ENCODE measurements at regions not wholly inside any gene's neighbourhood (a gene's known extent, or its start where the extent isn't known, plus 50 kb on each side); places are given as distances from the start of the nearest gene placed in this dataset.

- intact Hi-C loops (cut with DNase I; ENCODE audit: low total_unique reads), result no loop called here
- Histone ChIP-seq H3K27me3 (replicated peaks in 1 of 7) (peaks cover 0 to 7% (median 0%) of the 10 kb centered on the region in 7 donors), H3K27ac (no peak overlapping the region), H3K9me3 (no peaks in the 10 kb centered on the region), H3K4me1 (no peaks in the 10 kb centered on the region), H3K36me3 (no peaks in the 10 kb centered on the region), H3K4me3 (no peak overlapping the region)
- TF ChIP-seq POLR2AphosphoS5 (IDR thresholded peaks at IDR 0.05), result no peak
- DNase-seq, result no peak
Measured at GRCh38 chr9:19969721-19970120, 180.9 kb upstream of the SLC24A2 start.

GRCh38 chr9:19967888-19968459 lies 179.1 kb upstream of the SLC24A2 start:
- TF ChIP-seq POLR2A (IDR thresholded peaks at IDR 0.05), result no peak
- TF ChIP-seq POLR2AphosphoS5 (IDR thresholded peaks at IDR 0.05), result no peak
- DNase-seq, result no peak
- Histone ChIP-seq H3K27ac (peak overlapping the region in 1 of 8 donors; percentile 7), H3K27me3 (replicated peaks in 1 of 7) (peaks cover 0 to 11% (median 0%) of the 10 kb centered on the region in 7 donors), H3K9me3 (no peaks in the 10 kb centered on the region), H3K4me1 (no peaks in the 10 kb centered on the region), H3K4me3 (no peak overlapping the region), H3K36me3 (no peaks in the 10 kb centered on the region)
- intact Hi-C loops (cut with DNase I; ENCODE audit: low total_unique reads), result no loop called here

- DNase-seq, result no peak
- H3K27me3 ChIP-seq (replicated peaks in 1 of 7), result peaks cover 0 to 11% (median 0%) of the 10 kb centered on the region in 7 donors
- no peak for TF ChIP-seq POLR2A (IDR thresholded peaks at IDR 0.05)
- TF ChIP-seq CTCF (IDR thresholded peaks at IDR 0.05 in 8 of 11, conservative IDR thresholded peaks at IDR 0.05 in 3 of 11), result no peak
- TF ChIP-seq POLR2AphosphoS5 (IDR thresholded peaks at IDR 0.05), result no peak
- no peaks in the 10 kb centered on the region for H3K4me1 ChIP-seq
- WGBS, 5 donors, result 84 to 95% (median 86%) methylated on average over 1 of the region's 1 CpG
- H3K9me3 ChIP-seq, result no peaks in the 10 kb centered on the region
- no peak overlapping the region for H3K27ac ChIP-seq
- intact Hi-C loops (cut with DNase I; ENCODE audit: low total_unique reads), result no loop called here
- H3K4me3 ChIP-seq, result no peak overlapping the region
- H3K36me3 ChIP-seq, result no peaks in the 10 kb centered on the region
Measured at GRCh38 chr9:19967216-19967887, 178.5 kb upstream of the SLC24A2 start.

- H3K27ac ChIP-seq, result no peak overlapping the region
- intact Hi-C loops (cut with DNase I; ENCODE audit: low total_unique reads), result no loop called here
- no peak for TF ChIP-seq POLR2A (IDR thresholded peaks at IDR 0.05)
- no peak for TF ChIP-seq CTCF (IDR thresholded peaks at IDR 0.05 in 8 of 11, conservative IDR thresholded peaks at IDR 0.05 in 3 of 11)
- no peak for TF ChIP-seq POLR2AphosphoS5 (IDR thresholded peaks at IDR 0.05)
- no peaks in the 10 kb centered on the region for H3K4me1 ChIP-seq
- H3K27me3 ChIP-seq (replicated peaks in 1 of 7), result peaks cover 0 to 11% (median 0%) of the 10 kb centered on the region in 7 donors
- no peaks in the 10 kb centered on the region for H3K36me3 ChIP-seq
- no peak for DNase-seq
- 78 to 97% (median 84%) methylated on average over 4 of the region's 4 CpGs for WGBS, 5 donors
- H3K9me3 ChIP-seq, result no peaks in the 10 kb centered on the region
- H3K4me3 ChIP-seq, result no peak overlapping the region
Measured at GRCh38 chr9:19965336-19965735, 176.5 kb upstream of the SLC24A2 start.

- 67 to 91% (median 84%) methylated on average over 1 of the region's 1 CpG for WGBS, 5 donors
- intact Hi-C loops (cut with DNase I; ENCODE audit: low total_unique reads), result no loop called here
- no peak for DNase-seq
- Histone ChIP-seq H3K27me3 (replicated peaks in 1 of 7) (no peaks in the 10 kb centered on the region), H3K4me1 (no peaks in the 10 kb centered on the region), H3K4me3 (no peak overlapping the region), H3K27ac (no peak overlapping the region), H3K9me3 (peaks cover 0 to 7% (median 0%) of the 10 kb centered on the region in 8 donors), H3K36me3 (no peaks in the 10 kb centered on the region)
- TF ChIP-seq CTCF (IDR thresholded peaks at IDR 0.05 in 8 of 11, conservative IDR thresholded peaks at IDR 0.05 in 3 of 11), result no peak
Measured at GRCh38 chr9:19947996-19948395, 159.2 kb upstream of the SLC24A2 start.

Data from spleen (tissue), 11 donors.